Neutrophil (primary cell): ENCODE measurements at regions not wholly inside any gene's neighbourhood (a gene's known extent, or its start where the extent isn't known, plus 50 kb on each side); places are given as distances from the start of the nearest gene placed in this dataset.

Experiments used
- H3K27ac ChIP-seq: fragments of 200-600 bp; sonication (generic); 2 replicates; pipeline ENCODE4 v1.5.1; 2016; ENCODE audit warnings: mild to moderate bottlenecking, moderate library complexity
- H3K27me3 ChIP-seq: fragments of 200-600 bp; sonication (generic); 2 replicates; pipeline ENCODE4 v1.6.0; 2016; ENCODE audit warnings: mild to moderate bottlenecking
- H3K36me3 ChIP-seq: fragments of 200-600 bp; sonication (generic); 2 replicates; pipeline ENCODE4 v1.5.1; 2017
- H3K4me1 ChIP-seq, 2 experiments: fragments of 200-600 bp in 1 of 2; sonication (generic) in 1 of 2; 1 replicate in 1 of 2; 2 replicates in 1 of 2; pipeline versions ENCODE4 v1.5.1 to v1.6.1; 2013 to 2016; ENCODE audit warnings: low read depth in 1 of 2, low read length in 1 of 2, mild to moderate bottlenecking in 1 of 2, moderate library complexity in 1 of 2; ENCODE audit not compliant: control insufficient read depth in 1 of 2, insufficient read depth in 1 of 2
- H3K4me3 ChIP-seq, 2 experiments: fragments of 200-600 bp in 1 of 2; sonication (generic) in 1 of 2; 1 replicate in 1 of 2; 2 replicates in 1 of 2; pipeline ENCODE4 v1.5.1; 2013 to 2016; ENCODE audit warnings: low read depth in 1 of 2, low read length in 1 of 2, mild to moderate bottlenecking in 1 of 2, moderate library complexity in 1 of 2
- H3K9me3 ChIP-seq: fragments of 200-600 bp; sonication (generic); 2 replicates; pipeline ENCODE4 v1.5.1; 2016
- TF ChIP-seq, protein P1 (sequence below): fragments of 200-600 bp; sonication (generic); IDR thresholded peaks from 2 replicates; pipeline ENCODE4 v1.5.1; 2016; ENCODE audit warnings: antibody characterized with exemption

DNA sequence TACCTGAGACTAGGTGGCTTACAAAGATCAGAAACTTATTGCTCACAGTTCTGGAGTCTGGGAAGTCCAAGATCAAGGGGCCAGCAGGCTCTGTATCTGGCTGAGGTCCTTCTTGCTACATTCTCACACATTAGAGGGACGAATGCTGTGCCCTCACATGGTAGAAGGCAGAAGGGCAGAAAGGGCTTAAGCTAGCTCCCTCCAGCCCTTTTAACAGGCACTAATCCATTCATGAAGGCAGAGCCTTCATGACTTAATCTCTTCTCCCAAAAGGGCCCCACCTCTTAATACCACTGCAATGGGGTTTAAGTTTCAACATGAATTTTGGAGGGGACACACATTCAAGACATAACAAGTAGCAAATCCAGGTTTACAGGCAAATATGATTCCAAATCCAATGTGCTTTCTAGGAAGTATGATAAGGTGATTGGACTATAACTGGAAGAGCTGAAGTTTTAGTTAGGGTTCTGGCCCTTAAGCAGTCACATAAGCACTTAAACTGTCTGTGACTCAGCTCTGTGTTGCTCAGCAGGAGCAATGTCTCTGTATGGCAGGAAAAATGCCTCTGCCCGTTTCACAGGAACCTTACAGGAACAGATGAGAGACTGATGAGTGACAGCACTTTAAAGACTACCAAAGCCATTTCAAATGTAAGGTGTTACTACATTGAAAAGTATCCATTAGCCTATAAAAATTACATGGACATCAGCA, 119.6 kb upstream of the PTPRM start:
- no peaks in the 10 kb centered on the region for H3K4me1 ChIP-seq
- no peaks in the 10 kb centered on the region for H3K9me3 ChIP-seq
- TF ChIP-seq, protein P1, sequence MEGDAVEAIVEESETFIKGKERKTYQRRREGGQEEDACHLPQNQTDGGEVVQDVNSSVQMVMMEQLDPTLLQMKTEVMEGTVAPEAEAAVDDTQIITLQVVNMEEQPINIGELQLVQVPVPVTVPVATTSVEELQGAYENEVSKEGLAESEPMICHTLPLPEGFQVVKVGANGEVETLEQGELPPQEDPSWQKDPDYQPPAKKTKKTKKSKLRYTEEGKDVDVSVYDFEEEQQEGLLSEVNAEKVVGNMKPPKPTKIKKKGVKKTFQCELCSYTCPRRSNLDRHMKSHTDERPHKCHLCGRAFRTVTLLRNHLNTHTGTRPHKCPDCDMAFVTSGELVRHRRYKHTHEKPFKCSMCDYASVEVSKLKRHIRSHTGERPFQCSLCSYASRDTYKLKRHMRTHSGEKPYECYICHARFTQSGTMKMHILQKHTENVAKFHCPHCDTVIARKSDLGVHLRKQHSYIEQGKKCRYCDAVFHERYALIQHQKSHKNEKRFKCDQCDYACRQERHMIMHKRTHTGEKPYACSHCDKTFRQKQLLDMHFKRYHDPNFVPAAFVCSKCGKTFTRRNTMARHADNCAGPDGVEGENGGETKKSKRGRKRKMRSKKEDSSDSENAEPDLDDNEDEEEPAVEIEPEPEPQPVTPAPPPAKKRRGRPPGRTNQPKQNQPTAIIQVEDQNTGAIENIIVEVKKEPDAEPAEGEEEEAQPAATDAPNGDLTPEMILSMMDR, result no peak
- H3K4me3 ChIP-seq, result no peak overlapping the region
- H3K36me3 ChIP-seq, result no peaks in the 10 kb centered on the region
- H3K27me3 ChIP-seq, result no peaks in the 10 kb centered on the region
- H3K27ac ChIP-seq, result no peak overlapping the region

DNA sequence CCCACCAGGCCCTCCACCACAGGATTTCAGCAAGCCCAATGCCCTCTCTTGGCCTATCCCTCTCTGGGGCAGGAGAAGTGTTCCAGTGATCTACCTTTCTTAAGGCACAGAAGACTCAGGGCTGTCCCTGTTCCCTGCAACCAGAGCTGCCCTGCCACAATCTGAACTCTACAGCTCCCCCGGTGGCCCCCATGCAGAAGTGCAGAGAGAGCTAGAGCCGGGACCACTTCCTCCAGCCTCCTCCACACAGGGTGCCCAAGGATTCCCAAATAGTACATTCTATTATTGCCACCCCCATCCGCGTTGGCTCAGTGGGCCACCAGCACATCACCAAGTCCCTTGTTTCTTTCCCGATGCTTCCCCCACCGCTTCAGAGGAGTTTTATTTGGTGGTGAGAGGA, 114.8 kb upstream of the PTPRM start:
- Histone ChIP-seq H3K27me3 (no peaks in the 10 kb centered on the region), H3K27ac (no peak overlapping the region), H3K4me1 (no peaks in the 10 kb centered on the region), H3K36me3 (no peaks in the 10 kb centered on the region), H3K4me3 (no peak overlapping the region), H3K9me3 (no peaks in the 10 kb centered on the region)
- TF ChIP-seq, protein P1, result no peak

DNA sequence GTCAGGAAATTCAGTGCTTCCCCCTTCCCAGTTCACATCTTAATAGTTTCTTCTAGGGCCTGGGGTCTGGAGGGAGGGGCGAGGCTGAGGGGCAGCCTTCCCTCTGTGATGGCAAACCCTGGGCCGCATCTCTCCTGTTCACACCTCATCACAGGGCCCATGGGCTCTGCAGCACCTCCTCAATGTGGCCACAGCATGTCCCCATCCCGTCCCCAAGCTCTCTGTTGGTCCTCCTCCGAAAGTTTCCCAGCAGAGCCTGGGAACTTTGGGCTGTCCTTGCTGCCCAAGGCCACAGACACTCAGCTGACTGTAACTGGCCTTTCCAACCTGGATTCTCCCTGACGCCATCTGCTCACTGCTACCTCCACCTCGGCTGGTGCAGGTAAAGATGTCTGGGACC, 112.7 kb upstream of the PTPRM start:
- no peaks in the 10 kb centered on the region for H3K27me3 ChIP-seq
- TF ChIP-seq, protein P1, result no peak

DNA sequence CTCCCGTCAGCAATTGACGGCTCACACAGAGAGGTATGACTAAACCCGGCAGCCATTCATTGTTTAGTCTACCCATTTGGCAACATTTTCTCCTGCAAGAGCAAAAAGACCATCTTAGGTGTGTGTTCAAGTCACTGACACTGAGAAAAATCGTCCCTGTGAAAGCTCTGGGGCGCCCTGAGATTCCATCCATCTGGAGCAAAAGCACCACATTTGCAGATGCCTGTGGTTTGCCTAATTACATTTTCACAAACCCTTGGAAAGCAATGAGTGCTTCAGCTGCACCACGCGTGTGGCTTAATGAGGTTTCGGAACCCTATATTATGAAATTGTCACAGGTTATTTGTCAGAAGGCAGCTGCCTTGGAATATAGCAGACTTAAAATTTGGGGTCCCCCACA, 110.7 kb upstream of the PTPRM start:
- H3K36me3 ChIP-seq, result no peaks in the 10 kb centered on the region
- H3K4me3 ChIP-seq, result no peak overlapping the region
- no peaks in the 10 kb centered on the region for H3K9me3 ChIP-seq
- no peaks in the 10 kb centered on the region for H3K27me3 ChIP-seq
- no peaks in the 10 kb centered on the region for H3K4me1 ChIP-seq
- no peak overlapping the region for H3K27ac ChIP-seq
- TF ChIP-seq, protein P1, result no peak

More for the DNA sequence above, 112.7 kb upstream of the PTPRM start:
- Histone ChIP-seq H3K36me3 (no peaks in the 10 kb centered on the region), H3K27ac (no peak overlapping the region), H3K4me3 (no peak overlapping the region), H3K9me3 (no peaks in the 10 kb centered on the region), H3K4me1 (no peaks in the 10 kb centered on the region)

DNA sequence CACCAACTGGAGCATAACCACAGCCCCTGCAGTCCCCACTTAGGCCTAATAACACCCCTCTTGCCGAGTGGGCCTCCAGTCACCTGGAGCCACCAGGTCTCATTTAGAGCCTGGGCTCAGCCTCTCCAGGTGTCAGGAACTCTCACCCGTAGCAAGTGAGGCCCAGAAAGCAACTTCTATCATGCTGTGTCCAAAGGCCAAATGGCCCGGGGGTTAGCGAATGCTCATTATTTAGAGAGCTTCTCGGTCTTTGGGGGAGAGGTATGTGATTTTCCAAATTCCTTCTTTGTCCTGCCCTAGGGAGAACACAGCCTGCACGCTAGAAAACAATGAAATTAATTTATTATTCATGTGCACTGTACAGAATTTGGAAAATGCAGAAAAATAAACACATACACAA, 109.9 kb upstream of the PTPRM start:
- Histone ChIP-seq H3K4me1 (no peaks in the 10 kb centered on the region), H3K27me3 (no peaks in the 10 kb centered on the region), H3K9me3 (no peaks in the 10 kb centered on the region), H3K36me3 (no peaks in the 10 kb centered on the region), H3K4me3 (no peak overlapping the region), H3K27ac (no peak overlapping the region)
- TF ChIP-seq, protein P1, result no peak

DNA sequence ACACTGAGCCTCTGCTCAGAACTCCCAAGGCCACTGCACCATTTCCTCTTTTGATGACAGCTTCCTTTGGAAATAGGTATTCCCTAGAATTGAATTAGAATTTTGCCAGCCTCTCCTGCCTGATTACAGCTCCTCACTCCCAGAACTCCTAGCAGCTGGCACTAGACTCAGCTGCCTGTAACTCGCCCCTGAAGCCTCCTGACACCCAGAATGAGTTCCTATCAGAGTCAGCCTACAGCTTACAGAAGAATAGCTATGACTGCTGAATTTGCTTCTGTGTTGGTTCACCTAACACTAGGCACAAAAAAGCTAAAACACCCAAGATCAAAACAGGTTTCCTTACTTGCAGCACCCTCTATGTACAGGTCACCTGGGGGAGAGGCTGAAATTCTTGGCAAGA, 108.2 kb upstream of the PTPRM start:
- no peak overlapping the region for H3K4me3 ChIP-seq
- no peaks in the 10 kb centered on the region for H3K4me1 ChIP-seq
- H3K27me3 ChIP-seq, result no peaks in the 10 kb centered on the region
- no peak overlapping the region for H3K27ac ChIP-seq
- H3K9me3 ChIP-seq, result no peaks in the 10 kb centered on the region
- TF ChIP-seq, protein P1, result no peak
- H3K36me3 ChIP-seq, result no peaks in the 10 kb centered on the region
